ENCODE measurements at regions not wholly inside any gene's neighbourhood (a gene's known extent, or its start where the extent isn't known, plus 50 kb on each side); places are given as distances from the start of the nearest gene placed in this dataset.

DNA sequence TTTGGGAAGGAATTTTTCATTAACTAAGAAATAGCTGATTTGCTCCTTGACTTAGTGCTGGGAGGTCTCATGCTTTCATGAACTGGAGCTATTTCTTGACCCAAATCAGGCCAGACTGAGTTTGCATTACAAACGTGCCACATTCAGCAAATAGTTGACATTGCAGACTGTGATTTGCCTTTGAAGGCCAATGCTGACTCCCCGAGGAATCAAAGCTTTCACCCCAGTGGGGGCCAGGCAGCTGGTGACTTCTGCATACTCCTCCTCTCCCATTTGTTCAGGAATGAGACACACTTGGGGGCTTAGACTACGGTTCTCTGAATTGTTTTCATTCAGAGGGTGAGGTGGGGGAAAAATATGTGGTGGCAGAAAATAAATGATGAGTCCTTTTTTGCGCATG is 111.0 kb upstream of the JAZF1 start:
- Histone ChIP-seq H3K36me3 (ENCODE audit: control insufficient read depth, insufficient read depth, low read length) (no peaks in the 10 kb centered on the region), H3K27me3 (ENCODE audit: control insufficient read depth, insufficient read depth, low read length) (no peaks in the 10 kb centered on the region), H3K4me1 (ENCODE audit: control insufficient read depth, insufficient read depth, low read length) (no peaks in the 10 kb centered on the region), H3K27ac (ENCODE audit: low read length) (no peak overlapping the region), H3K9me3 (ENCODE audit: control insufficient read depth, insufficient read depth, low read depth, low read length) (no peaks in the 10 kb centered on the region), H3K4me3 (ENCODE audit: low read depth in 2 of 2, low read length in 2 of 2) (no peak overlapping the region)
- ChIA-PET CTCF (no interaction called here), POLR2A (no interaction called here)
- no peak for DNase-seq (ENCODE audit: low read depth, low spot score)
- TF ChIP-seq SIN3A (IDR thresholded peaks at IDR 0.05; ENCODE audit: borderline replicate concordance, insufficient read depth, low read depth, low read length), result no peak
- TF ChIP-seq, protein P1, sequence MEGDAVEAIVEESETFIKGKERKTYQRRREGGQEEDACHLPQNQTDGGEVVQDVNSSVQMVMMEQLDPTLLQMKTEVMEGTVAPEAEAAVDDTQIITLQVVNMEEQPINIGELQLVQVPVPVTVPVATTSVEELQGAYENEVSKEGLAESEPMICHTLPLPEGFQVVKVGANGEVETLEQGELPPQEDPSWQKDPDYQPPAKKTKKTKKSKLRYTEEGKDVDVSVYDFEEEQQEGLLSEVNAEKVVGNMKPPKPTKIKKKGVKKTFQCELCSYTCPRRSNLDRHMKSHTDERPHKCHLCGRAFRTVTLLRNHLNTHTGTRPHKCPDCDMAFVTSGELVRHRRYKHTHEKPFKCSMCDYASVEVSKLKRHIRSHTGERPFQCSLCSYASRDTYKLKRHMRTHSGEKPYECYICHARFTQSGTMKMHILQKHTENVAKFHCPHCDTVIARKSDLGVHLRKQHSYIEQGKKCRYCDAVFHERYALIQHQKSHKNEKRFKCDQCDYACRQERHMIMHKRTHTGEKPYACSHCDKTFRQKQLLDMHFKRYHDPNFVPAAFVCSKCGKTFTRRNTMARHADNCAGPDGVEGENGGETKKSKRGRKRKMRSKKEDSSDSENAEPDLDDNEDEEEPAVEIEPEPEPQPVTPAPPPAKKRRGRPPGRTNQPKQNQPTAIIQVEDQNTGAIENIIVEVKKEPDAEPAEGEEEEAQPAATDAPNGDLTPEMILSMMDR (IDR thresholded peaks at IDR 0.05), result no peak
- no peak for TF ChIP-seq TCF7L2 (IDR thresholded peaks at IDR 0.05; ENCODE audit: low read depth, low read length)
- TF ChIP-seq, protein P2, sequence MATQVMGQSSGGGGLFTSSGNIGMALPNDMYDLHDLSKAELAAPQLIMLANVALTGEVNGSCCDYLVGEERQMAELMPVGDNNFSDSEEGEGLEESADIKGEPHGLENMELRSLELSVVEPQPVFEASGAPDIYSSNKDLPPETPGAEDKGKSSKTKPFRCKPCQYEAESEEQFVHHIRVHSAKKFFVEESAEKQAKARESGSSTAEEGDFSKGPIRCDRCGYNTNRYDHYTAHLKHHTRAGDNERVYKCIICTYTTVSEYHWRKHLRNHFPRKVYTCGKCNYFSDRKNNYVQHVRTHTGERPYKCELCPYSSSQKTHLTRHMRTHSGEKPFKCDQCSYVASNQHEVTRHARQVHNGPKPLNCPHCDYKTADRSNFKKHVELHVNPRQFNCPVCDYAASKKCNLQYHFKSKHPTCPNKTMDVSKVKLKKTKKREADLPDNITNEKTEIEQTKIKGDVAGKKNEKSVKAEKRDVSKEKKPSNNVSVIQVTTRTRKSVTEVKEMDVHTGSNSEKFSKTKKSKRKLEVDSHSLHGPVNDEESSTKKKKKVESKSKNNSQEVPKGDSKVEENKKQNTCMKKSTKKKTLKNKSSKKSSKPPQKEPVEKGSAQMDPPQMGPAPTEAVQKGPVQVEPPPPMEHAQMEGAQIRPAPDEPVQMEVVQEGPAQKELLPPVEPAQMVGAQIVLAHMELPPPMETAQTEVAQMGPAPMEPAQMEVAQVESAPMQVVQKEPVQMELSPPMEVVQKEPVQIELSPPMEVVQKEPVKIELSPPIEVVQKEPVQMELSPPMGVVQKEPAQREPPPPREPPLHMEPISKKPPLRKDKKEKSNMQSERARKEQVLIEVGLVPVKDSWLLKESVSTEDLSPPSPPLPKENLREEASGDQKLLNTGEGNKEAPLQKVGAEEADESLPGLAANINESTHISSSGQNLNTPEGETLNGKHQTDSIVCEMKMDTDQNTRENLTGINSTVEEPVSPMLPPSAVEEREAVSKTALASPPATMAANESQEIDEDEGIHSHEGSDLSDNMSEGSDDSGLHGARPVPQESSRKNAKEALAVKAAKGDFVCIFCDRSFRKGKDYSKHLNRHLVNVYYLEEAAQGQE (IDR thresholded peaks at IDR 0.05; ENCODE audit: insufficient read depth in 1 of 2, low read depth in 2 of 2, low read length in 1 of 2), result no peak
- in situ Hi-C loops (cut with HindIII; ENCODE audit: low pct_unique_long_range_greater_than_20kb, low sequenced_read_pairs) (no loop called here), intact Hi-C loops (cut with micrococcal nuclease; ENCODE audit: unreplicated experiment) (loop anchor here (10.0 kb wide), 1 partner anchor 333 kb away; no protein-coding TSS in a partner anchor)
- no peak for ATAC-seq
- no TSS peak for BruUV-seq (replicated peaks)

DNA sequence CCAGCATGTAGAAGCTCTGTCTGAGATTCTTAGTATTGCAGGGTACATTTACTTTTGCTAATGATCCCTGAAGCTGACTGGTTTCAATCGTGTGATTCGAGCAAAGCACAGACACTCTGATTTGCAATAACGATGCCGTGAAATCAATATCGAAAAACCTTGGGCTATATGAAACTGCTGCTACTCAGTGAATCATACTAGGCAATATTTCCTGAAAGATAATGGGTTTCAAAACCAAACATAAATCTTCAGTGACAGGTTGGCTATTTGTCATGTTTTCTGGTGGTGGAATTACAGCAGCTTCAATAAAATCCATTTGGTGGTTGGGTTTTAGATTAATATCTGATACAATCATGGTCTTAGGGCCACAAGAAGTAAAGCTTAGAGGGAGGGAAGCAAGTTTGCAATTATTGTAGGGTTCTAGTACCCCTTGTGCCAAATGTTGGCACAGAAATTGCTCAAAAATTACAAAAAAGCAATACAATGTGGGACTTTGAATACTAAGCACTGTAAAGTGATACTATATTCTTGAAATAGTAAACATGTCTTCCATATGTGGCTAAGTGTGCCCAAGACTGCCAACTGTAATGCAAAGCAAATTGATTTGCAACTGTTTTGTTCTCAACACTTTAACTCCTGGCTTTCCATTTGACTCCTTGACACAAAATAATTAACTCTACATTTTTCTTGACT is 112.4 kb upstream of the JAZF1 start:
- no peaks in the 10 kb centered on the region for H3K9me3 ChIP-seq (ENCODE audit: control insufficient read depth, insufficient read depth, low read depth, low read length)
- no peak for DNase-seq (ENCODE audit: low read depth, low spot score)
- ChIA-PET POLR2A (no interaction called here), CTCF (interaction anchor here (1.0 kb wide), 1 partner anchor 231 kb away, joined by 4 read pairs; no protein-coding TSS in a partner anchor)
- TF ChIP-seq SIN3A (IDR thresholded peaks at IDR 0.05; ENCODE audit: borderline replicate concordance, insufficient read depth, low read depth, low read length) (no peak), POLR2AphosphoS5 (IDR thresholded peaks at IDR 0.05; ENCODE audit: low read depth, low read length) (no peak), TCF7L2 (IDR thresholded peaks at IDR 0.05; ENCODE audit: low read depth, low read length) (no peak)
- TF ChIP-seq, protein P2 (IDR thresholded peaks at IDR 0.05; ENCODE audit: insufficient read depth in 1 of 2, low read depth in 2 of 2, low read length in 1 of 2), result no peak
- 0 out of 2 replicates have a peak, but pooled peaks have one; percentile 29 for ATAC-seq
- no peaks in the 10 kb centered on the region for H3K36me3 ChIP-seq (ENCODE audit: control insufficient read depth, insufficient read depth, low read length)
- no peak overlapping the region for H3K4me3 ChIP-seq (ENCODE audit: low read depth in 2 of 2, low read length in 2 of 2)
- in situ Hi-C loops (cut with HindIII; ENCODE audit: low pct_unique_long_range_greater_than_20kb, low sequenced_read_pairs), result no loop called here
- no TSS peak for BruUV-seq (replicated peaks)
- H3K27ac ChIP-seq (ENCODE audit: low read length), result no peak overlapping the region
- H3K4me1 ChIP-seq (ENCODE audit: control insufficient read depth, insufficient read depth, low read length), result no peaks in the 10 kb centered on the region
- intact Hi-C loops (cut with micrococcal nuclease; ENCODE audit: unreplicated experiment), result loop anchor here (10.0 kb wide), 1 partner anchor 332 kb away; no protein-coding TSS in a partner anchor
- H3K27me3 ChIP-seq (ENCODE audit: control insufficient read depth, insufficient read depth, low read length), result no peaks in the 10 kb centered on the region

All from Panc1 (cell line).